HG03196 (cell line): ENCODE measurements at regions not wholly inside any gene's neighbourhood (a gene's known extent, or its start where the extent isn't known, plus 50 kb on each side); places are given as distances from the start of the nearest gene placed in this dataset.

Source experiments
- ATAC-seq: cut with Tn5 transposase; IDR thresholded peaks from one replicate; pipeline ENCODE4 v1.9.1; 2021; ENCODE audit not compliant: unreplicated experiment

DNA sequence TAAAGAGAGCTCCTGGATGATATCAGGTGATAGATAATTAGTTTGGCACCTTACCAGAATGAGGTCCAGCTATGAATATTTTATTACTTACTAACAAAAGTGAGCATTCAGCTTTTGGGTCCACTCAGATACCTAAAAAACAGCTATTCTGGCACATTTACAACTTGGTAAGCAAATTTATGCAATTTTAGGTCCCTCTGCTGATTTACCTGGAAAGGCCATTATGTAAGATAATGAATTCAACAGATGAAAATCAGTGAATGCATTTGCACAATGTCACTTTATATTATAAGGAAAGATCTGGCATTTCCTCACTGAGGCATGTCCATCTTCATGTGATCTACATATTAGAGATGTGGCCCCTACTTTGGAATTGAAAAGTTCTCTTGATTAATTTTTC lies 517.0 kb downstream of the SPRY1 start:
- ATAC-seq: no peak

DNA sequence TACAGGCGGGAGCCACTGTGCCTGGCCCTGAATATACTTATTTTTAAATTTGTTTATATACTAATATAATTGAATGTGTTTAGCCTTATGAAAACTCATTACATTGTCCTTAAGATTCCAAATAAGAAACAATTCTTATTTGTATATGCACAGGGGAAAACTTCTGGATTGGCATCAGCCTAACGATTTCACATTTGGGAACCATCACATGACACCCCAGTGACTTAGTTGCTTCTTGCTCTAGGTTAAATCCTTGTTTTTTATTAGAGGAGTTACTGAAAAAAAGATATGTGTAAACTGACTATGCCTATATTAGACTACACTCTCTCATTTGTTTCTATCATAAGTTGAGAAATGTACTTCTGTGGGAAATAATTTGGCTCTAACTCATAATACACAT lies 520.2 kb downstream of the SPRY1 start:
- no peak for ATAC-seq

DNA sequence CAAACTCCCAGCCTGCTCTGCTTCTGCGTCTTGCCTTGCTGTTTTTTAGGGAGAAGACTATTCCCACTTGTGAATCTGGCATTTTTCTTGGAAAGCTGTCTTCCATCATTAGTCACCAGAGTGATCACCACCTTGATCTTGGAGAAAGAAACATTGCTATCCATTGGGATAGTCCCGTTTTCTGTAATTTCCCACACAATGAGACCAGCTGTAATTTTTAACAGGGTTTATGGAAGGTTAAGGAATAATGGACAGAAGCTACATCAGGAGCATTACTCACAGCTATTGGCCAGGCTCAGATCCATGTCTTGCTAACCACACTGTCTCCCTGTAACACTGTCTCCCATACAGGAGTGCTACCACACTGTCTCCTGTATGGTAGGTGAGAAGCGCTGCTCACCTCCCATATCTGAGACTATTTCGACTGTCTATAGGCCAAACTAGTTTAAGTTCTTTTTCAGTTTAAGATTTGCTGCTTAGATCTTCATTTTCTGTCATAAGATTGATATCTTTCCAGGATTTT lies 523.0 kb downstream of the SPRY1 start:
- ATAC-seq: no peak

DNA sequence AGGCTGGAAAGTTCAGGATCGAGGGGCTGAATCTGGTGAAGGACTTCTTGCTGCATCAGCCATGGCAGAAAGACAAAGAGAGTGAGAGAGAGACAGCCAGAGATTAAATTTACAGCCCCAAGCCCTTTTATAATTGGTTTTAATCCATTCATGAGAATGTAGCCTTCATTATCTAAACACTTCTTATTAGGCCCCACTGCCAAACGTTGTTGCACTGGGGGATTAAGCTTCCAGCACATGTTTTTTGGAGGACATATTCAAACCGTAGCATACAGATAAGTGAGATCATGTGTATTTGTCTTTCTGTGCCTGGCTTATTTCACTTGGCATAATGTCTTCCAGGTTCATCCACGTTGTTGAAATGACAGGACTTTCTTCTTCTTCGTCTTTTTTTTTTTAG lies 524.7 kb downstream of the SPRY1 start:
- ATAC-seq: no peak

DNA sequence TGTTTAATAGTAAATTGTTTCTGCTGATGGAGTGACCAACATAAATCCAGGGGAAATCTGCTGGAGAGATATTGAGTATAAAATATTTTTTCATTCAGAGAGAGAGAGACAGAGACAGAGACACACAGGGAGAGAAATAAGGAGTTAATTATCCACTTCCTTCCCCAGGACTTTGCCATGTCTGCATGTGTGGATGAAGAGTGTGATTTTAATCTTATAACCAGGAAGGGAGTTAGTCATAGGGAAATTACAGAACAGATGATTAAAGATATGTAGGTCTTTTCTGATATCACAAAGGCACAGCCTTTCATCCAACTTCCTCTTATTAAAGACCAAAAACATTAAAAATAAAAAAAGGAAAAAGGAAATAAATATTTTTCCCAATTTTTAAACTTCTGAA lies 526.3 kb downstream of the SPRY1 start:
- no peak for ATAC-seq

DNA sequence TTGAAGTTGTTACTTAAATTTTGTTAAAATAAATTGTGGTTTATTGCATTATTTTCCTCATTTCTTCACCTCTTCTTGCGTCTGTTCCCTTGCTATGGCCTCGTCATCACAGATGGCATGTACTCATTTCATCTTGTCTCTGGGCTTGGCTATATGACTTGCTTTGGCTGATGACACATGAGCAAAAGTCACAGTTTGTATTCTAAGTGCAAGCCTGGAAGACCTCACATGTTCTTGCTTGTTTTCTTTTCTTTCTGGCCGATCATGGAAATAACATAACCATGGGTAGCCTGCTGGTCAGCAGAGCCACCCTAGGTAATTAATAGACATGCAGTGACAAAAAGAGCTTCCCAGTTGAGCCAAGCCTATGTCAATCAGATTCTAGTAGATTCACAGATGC lies 527.9 kb downstream of the SPRY1 start:
- ATAC-seq: no peak

DNA sequence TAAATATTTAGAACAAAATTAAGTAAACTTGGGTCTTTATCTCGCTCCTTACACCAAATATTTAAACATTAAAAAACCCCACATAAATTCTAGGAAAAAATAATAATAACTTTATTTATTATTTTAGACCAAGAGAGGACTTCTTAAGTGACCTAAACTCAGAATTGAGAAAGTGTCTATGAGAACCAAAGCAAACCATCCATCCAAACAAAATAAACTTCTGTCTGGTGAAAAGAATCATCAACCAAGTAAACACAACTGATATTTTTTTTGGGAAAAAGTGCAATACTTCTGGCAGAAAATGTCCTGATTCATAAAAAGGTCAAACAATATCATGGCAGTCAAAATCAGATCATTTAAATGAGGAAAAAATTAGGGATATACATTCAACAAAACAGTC lies 533.0 kb downstream of the SPRY1 start:
- ATAC-seq: no peak

DNA sequence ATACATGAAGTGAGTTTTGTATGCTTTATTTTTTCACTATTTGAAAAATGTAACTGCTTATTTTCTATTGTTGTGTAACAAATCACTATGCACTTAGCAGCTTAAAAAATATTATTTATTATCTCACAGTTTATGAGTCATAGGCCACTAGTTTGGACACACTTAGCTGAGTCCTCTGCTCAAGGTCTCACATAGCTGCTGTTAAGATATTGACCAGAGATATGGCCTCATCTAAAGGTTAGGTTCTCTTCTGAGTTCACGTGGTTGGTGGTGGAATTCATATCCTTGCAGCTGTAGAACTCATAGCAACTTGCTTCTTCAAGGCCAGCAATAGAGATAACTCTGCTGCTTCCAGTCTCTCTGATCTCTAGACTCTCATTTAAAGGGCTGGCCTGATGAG lies 534.4 kb downstream of the SPRY1 start:
- ATAC-seq: no peak

DNA sequence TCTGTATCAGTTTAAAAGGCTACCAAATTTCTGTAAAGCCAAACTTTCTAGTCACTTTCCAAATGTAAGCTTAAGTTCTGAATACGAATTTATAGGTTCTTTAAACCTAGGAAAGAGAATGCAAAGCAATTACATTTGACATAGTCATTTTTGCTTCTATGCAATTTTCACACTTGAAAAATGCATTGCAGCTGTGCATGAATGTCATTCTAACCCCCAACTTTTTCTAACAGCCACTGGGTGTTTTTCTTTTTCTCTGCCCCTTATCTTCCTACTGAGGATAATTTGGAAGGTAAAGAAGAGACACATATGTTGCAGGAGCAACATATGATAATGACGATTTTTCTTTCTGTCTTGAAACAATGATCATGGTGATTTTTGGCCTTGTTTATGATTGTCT lies 537.5 kb downstream of the SPRY1 start:
- ATAC-seq: no peak

DNA sequence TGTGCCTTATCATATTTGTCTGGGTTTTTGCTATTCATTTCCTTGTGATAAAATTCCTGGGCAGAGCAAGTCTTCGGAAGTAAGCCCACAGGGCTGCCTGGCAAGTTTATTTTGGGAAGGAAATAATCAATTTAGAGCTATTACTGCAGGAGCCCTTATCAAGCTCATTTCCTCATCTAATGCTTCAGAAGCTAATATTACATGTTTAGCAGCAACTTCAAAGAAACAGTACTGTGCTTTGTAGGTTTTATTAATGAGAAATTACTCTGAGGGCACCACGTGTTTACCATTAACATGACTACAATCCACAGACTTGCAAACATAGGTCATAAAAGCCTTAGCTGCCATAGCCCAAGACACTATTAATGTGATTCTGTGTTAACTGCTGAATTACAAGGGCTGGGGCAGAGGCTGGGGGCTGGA lies 540.0 kb downstream of the SPRY1 start:
- ATAC-seq: no peak

DNA sequence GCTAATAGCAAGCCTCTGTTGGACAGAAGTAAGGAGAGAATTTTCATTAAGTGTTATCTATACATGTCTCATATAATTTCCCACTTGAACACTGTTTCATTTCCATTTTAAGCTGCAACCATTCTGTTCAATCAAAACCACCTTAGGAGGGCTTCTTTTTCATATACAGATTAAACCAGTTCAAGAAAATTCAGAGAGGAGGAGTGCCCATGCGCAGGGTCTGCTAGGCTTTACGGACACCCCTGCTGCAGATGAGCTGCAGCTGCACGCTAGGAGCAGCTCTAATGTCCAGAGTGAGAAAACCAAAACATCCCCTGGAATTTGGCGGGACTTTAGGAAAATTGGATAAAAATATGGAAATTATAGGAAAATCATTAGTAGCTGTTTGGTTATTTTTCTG lies 541.0 kb downstream of the SPRY1 start:
- ATAC-seq: no peak

DNA sequence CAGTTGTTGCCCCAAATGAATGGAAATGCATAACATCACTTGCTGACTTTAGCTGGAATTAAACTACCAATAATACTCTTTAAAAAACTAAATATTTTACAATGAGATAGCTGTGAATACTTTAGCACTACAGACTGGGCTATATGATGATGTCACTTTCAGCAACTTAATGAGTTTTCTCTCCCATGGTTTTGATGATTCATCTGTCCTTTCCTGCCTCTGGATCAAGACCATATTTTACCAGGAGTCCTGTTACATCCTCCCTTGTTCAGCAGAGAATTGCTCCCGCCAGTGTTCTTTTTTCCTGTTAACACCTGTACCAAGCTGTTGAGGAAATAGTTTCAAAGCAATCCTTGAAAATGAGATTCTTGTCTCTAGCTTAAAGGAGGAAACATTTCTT lies 543.0 kb downstream of the SPRY1 start:
- ATAC-seq: no peak

DNA sequence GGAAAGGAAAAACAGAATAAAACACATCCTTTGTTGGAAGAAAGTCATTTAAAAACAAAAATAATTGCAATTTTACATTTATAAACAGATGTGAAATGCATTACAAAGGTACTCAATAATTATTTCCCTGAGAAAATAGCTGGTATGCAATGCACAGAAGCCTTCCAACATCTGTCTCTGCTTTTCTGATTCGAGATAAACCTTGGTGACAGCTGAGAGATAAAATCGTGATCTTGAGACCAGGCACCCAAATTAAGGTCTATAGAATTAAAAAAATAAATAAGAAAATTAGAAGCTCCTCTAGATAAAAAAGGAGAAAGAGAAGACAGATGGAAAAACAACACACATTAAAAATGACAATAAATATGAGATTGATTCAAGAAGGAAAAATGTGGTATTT lies 544.0 kb downstream of the SPRY1 start:
- no peak for ATAC-seq

DNA sequence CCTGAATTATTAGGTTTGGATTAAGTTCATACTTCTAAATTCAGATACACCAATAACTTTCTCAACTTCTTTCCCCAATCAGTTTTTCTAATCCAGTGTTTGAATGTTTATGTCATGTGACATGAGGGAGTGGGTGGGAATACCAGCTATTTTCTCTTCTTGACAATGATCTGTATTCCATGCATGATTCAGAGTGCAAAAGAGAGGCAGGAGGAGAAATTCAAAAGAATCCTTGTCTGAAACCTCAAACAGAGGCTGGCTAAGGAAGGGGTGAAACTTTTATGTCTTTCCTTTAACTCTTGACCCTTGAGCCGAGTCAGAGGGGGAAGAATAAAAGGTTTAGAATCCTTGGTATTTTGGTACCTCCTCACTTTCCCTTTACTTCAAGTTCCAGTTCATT lies 544.7 kb downstream of the SPRY1 start:
- ATAC-seq: no peak

DNA sequence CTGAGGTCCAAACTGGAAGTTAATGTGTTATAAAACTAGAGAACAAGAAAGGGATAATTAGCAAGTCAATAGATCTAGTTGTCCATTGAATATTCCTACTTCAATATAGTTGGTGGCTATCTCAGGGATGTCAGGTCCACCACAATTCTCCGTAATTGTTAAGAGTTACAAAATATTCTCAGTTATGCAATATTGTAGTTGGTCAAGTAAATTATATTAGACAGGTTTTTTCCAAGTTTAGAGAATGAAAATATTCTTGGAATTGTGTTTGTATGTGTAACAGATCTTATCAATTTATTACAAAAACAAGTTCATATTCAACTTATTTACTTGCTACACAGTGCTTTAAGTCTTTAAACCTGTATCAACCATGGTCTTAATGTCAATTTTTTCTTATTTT lies 547.4 kb downstream of the SPRY1 start:
- no peak for ATAC-seq

DNA sequence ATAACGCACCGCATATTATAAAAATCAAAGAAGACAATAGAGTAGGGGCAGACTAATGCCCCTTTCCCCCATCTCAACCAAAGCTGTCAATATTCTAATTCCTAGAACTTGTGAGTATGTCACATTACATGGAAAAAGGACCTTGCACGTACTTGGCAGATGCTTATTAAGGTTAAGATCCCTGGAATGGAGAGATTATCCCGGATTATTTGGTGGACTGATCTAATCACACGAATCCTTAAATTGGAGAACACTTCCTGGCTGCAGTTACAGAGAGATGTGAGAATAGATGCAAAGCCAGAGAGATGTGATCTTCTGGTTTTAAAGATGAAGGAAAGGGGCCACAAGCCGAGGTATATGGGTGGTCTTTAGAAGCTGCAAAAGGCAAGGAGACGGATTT lies 548.7 kb downstream of the SPRY1 start:
- no peak for ATAC-seq

DNA sequence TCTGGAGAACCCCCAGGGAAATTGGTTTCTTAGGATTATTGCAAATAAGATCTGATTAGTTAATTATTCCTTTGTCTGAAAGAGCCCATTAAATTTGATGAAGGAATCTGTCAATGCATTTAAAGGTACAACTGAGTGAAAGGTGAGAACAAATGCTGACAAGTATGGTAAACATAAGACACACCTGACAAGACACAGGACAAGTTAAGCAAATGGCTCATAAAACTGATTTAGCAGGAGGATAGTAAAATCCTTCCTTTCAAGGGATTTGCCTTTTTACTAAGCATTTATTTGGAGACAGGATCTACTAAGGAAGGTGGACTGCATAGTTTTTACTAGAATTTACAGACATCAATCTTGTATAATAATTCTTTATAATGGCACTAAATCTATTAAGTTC lies 553.9 kb downstream of the SPRY1 start:
- no peak for ATAC-seq

DNA sequence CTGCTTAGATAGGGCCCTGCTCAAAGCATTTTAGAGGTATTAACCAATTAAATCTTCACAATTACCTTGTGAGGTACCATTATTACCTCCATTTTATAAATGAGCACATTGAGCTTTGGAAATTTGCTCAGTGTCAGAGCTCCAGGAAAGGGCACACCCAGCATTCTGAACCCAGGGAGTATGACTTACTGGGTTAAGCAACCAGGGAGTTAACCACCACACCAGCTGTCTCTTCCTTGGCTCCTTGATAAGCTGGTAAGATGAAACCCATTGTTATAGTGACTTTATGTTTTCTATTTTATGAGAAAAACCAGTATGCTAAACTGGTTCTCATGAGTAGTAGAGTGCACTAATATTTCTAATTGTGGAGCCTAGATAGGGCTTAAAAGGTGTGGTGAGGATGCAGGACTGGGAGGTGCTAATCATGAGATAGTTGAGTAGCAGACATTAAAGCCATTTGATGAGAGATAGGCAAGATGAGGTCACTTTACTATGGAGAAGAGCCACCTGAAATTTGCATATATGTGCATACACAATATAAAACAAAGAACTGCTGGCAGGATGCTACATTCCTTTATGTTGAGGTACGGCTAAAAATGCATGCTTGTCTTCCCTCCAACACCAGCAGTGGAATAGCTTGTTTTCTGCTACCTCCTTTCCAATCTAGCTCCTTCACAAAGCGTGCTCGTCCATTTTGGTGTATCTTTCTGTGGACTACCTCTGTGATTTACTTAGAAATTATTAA lies 556.1 kb downstream of the SPRY1 start:
- no peak for ATAC-seq

DNA sequence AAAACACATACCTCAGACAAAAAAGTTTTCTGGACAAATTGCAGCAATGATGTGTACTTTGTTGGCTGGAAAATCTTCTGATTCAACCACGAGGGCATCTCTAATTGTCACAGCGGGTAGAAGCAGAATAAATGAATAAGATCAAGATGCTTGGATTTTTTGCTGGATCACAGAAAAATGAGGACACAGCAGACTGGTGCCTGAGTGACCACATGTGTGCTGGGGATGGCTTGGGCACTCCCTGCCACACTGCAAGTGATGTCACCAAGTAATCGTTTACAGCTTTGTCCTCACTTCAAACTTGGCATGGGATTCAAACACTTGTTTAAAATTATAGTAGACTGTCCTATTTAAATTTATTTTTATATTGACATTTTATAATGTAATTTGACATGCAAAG lies 557.0 kb downstream of the SPRY1 start:
- ATAC-seq: no peak

DNA sequence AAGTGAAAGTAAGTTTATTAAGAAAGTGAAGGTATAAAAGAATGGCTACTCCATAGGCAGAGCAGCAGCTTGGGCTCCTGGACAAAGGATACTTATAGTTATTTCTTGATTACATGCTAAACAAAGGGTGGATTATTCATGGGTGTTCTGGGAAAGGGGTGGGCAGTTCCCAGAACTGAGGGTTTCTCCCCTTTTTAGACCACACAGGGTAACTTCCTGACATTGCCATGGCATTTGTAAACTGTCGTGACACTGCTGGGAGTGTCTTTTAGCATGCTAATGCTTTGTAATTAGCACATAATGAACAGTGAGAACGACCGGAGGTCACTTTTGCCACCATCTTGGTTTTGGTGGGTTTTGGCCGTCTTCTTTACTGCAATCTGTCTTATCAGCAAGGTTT lies 557.6 kb downstream of the SPRY1 start:
- no peak for ATAC-seq

DNA sequence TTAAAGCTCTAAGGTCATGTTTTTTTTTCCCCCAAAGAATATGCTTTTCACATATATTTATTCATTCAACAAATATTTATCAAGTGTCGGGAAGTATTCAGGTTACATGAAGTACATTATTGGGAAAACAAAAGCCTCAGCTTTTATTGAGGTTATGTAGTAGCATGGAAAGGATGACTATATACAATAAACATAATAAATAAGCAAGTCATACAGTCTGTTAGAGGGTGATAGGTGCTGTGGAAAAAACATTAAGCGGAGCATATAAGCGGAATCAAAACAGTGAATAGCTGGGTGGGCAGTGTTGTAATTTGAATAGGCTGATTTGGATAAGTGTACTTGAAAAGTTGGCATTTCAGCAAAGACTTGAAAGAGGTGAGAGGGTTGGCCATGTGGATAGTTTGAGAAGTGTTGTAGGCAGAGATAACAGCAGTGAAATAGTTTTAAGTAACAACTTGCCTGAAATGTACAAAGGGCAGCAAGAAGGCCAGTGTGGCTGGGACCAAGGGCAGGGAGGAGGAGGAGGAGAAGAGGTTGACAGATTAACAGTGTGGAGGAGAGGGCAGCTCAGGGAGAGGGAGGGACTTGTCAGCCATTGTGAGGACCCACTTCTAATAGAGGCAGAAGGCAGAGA lies 558.7 kb downstream of the SPRY1 start:
- no peak for ATAC-seq

DNA sequence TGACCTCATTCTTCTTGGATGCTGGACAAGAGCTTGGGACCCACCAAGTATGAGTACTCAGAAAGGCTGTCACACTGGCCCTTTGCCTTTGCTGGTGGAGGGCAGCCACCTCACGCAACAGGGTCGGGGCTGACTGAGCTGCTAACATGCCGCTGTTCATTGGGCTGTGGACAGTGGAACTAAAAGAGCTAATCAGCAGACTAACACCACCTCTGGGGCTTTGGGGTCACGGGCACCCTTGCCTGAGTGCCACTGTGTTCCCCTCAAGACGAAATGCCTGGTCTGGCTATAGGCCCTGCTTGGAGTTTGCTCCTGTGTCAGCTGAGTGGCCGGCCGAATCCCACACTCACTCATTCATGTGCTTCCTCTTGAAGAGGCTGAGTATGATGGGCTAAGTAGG lies 559.6 kb downstream of the SPRY1 start:
- no peak for ATAC-seq
